Erythroblast (primary cell): ENCODE measurements at regions not wholly inside any gene's neighbourhood (a gene's known extent, or its start where the extent isn't known, plus 50 kb on each side); places are given as distances from the start of the nearest gene placed in this dataset.

ENCODE experiments used
- GATA1 ChIP-seq: IDR thresholded peaks from 2 replicates; pipeline ENCODE4 v1.6.1; 2011; ENCODE audit warnings: low read depth, mild to moderate bottlenecking, control low read depth, low read length, moderate library complexity
- POLR2A ChIP-seq: IDR thresholded peaks from 2 replicates; pipeline ENCODE4 v1.6.1; 2011; ENCODE audit warnings: mild to moderate bottlenecking, low read length

DNA sequence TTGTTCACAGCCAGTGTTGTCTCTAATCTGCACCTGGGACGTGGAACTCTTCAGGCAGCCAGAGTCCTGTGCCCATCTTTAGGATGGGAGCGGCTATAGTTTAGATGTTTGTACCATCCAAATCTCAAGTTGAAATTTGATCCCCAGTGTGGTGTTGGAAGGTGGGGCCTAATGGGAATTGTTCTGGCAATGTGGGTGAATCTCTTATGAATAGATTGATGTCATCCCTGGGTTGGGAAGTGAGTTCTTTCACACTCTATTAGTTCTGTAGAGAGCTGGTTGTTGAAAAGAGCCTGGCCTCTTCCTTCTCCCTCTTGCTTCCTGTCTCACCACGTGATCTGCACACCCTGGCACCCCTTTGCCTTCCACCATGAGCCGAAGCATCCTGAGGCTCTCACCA lies 300.9 kb downstream of the TXNL1 start:
- TF ChIP-seq POLR2A (no peak), GATA1 (no peak)
